Left ventricle myocardium inferior (tissue), 1 donor: ENCODE measurements at regions not wholly inside any gene's neighbourhood (a gene's known extent, or its start where the extent isn't known, plus 50 kb on each side); places are given as distances from the start of the nearest gene placed in this dataset.
A peak's percentile ranks its signal among the peaks of the same experiment; 100 is the strongest.

Source experiments
- DNase-seq: peaks from one replicate; pipeline ENCODE4 v3.0.0-alpha.2; 2020
- H3K27ac ChIP-seq: fragments of 200-600 bp; replicated peaks from 2 replicates; pipeline ENCODE4 v1.8.0; 2021
- H3K27me3 ChIP-seq: fragments of 200-600 bp; 2 replicates; pipeline ENCODE4 v1.8.0; 2021; ENCODE audit warnings: low read depth
- H3K36me3 ChIP-seq: fragments of 200-600 bp; 2 replicates; pipeline ENCODE4 v1.8.0; 2021
- H3K4me1 ChIP-seq: fragments of 200-600 bp; 2 replicates; pipeline ENCODE4 v1.8.0; 2021
- H3K4me3 ChIP-seq: fragments of 200-600 bp; 2 replicates; pipeline ENCODE4 v1.8.0; 2021; ENCODE audit warnings: mild to moderate bottlenecking, moderate library complexity
- H3K9me3 ChIP-seq: fragments of 200-600 bp; replicated peaks from 2 replicates; pipeline ENCODE4 v1.8.0; 2021
- intact Hi-C: fragments of 100-400 bp; cut with micrococcal nuclease; formaldehyde crosslinking; loops from one replicate; pipeline ENCODE4 v1.11.0; 2022
- TF ChIP-seq, protein P1 (sequence below): fragments of 200-600 bp; IDR thresholded peaks from 2 replicates; pipeline ENCODE4 v1.8.0; 2021; ENCODE audit warnings: antibody characterized with exemption, mild to moderate bottlenecking, borderline replicate concordance
- donor health status: DM: no; HTN: yes; CAD: no; lungs with severe emphysema.

DNA sequence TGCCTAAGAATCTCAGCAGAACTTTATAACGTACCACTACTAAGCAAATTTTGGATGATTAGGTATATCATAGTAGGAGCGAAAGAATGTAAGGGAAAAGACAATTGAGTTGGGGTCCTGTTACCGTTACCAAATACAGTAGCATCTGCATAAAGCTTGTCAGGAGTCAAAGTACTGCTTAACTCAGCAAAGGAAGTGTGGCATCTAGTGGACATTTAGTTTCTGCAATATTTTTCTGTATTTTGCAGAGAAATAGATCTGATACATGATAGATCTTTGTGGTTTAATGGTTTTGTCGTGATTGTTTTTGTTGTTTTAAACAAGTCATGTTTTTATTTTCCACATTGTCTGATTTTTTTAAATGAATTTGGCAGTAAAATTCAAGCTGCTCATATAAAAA lies 81.0 kb upstream of the SMARCAD1 start:
- Histone ChIP-seq H3K4me1 (no peaks in the 10 kb centered on the region), H3K27ac (no peak overlapping the region), H3K9me3 (no peaks in the 10 kb centered on the region), H3K27me3 (peaks cover 12% of the 10 kb centered on the region), H3K36me3 (no peaks in the 10 kb centered on the region), H3K4me3 (no peak overlapping the region)
- TF ChIP-seq, protein P1, sequence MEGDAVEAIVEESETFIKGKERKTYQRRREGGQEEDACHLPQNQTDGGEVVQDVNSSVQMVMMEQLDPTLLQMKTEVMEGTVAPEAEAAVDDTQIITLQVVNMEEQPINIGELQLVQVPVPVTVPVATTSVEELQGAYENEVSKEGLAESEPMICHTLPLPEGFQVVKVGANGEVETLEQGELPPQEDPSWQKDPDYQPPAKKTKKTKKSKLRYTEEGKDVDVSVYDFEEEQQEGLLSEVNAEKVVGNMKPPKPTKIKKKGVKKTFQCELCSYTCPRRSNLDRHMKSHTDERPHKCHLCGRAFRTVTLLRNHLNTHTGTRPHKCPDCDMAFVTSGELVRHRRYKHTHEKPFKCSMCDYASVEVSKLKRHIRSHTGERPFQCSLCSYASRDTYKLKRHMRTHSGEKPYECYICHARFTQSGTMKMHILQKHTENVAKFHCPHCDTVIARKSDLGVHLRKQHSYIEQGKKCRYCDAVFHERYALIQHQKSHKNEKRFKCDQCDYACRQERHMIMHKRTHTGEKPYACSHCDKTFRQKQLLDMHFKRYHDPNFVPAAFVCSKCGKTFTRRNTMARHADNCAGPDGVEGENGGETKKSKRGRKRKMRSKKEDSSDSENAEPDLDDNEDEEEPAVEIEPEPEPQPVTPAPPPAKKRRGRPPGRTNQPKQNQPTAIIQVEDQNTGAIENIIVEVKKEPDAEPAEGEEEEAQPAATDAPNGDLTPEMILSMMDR = no peak
- intact Hi-C loops = loop anchor here (5.0 kb wide), 1 partner anchor 334 kb away; no protein-coding TSS in a partner anchor
- DNase-seq = no peak

DNA sequence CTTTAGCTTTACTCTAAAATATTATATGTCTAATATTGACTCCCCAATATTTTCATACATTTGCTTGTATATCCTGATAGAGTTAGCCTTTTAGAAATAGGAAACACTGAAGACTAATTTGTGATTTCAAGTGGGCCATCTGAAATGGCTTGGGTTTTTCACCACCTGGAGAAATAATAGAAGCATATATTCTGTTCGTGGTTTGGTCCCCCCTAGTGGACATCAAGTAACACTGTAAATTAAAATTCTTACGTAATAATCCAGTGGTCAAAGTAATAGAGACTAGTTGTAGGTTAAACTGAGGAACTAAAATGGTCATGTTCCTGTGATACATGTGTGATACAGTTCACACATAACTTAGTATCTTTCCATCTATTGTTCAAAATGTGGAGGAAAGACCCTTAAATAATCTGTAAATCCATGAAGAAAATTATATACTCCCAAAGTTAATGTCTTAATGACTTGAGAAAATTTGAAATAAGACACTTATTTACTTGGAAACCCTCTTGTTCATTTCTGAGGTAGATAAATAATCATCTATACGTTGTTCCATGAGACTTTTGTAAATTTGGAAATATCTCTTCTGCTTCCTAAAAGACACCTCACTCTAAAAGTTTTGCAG lies 79.8 kb upstream of the SMARCAD1 start:
- Histone ChIP-seq H3K27ac (no peak overlapping the region), H3K27me3 (peaks cover 12% of the 10 kb centered on the region), H3K4me3 (no peak overlapping the region), H3K4me1 (no peaks in the 10 kb centered on the region), H3K9me3 (no peaks in the 10 kb centered on the region), H3K36me3 (no peaks in the 10 kb centered on the region)
- no peak for DNase-seq
- intact Hi-C loops = loop anchor here (5.0 kb wide), 1 partner anchor 336 kb away; no protein-coding TSS in a partner anchor
- TF ChIP-seq, protein P1 = peak; percentile 65

DNA sequence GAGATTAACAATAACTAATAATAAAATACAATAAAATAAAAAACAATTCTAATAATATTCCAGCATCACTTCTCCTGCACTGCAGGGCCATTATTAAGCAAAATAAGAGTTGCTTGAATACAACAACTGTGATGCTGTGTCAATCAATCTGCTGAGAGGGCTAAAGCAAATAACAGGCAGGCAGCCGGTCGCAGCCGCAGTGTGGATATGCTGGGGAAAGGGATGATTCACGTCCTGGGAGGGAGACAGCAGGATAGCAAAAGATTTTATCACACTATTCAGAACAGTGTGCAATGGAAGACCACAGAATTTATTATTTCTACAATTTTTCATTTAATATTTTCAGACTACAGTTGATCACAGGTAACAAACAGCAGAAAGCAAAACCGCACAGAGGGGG lies 76.5 kb upstream of the SMARCAD1 start:
- no peak for DNase-seq
- H3K27ac ChIP-seq = no peak overlapping the region
- H3K36me3 ChIP-seq = no peaks in the 10 kb centered on the region
- no peak overlapping the region for H3K4me3 ChIP-seq
- peaks cover 6% of the 10 kb centered on the region for H3K27me3 ChIP-seq
- intact Hi-C loops = no loop called here
- no peaks in the 10 kb centered on the region for H3K4me1 ChIP-seq
- TF ChIP-seq, protein P1 = no peak
- no peaks in the 10 kb centered on the region for H3K9me3 ChIP-seq

DNA sequence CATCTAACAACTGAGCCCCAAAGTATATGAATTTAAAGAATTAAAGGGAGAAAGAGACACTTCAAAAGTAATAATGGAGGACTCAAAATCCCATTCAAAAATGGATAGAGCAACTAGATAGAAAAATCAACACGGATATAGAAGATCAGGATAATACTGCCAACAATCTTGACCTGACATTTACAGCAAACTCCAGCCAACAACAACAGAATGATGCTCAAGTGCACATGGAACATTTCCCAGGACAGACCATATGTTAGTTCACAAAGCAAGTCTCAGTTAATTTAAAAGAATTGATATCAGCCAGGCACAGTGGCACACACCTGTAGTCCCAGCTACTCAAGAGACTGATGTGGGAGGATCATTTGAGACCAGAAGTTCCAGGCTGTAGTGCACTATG lies 72.0 kb upstream of the SMARCAD1 start:
- Histone ChIP-seq H3K4me3 (no peak overlapping the region), H3K27ac (no peak overlapping the region), H3K27me3 (peaks cover 4% of the 10 kb centered on the region), H3K4me1 (no peaks in the 10 kb centered on the region), H3K9me3 (no peaks in the 10 kb centered on the region), H3K36me3 (no peaks in the 10 kb centered on the region)
- intact Hi-C loops = no loop called here
- DNase-seq = no peak
- TF ChIP-seq, protein P1 = no peak

DNA sequence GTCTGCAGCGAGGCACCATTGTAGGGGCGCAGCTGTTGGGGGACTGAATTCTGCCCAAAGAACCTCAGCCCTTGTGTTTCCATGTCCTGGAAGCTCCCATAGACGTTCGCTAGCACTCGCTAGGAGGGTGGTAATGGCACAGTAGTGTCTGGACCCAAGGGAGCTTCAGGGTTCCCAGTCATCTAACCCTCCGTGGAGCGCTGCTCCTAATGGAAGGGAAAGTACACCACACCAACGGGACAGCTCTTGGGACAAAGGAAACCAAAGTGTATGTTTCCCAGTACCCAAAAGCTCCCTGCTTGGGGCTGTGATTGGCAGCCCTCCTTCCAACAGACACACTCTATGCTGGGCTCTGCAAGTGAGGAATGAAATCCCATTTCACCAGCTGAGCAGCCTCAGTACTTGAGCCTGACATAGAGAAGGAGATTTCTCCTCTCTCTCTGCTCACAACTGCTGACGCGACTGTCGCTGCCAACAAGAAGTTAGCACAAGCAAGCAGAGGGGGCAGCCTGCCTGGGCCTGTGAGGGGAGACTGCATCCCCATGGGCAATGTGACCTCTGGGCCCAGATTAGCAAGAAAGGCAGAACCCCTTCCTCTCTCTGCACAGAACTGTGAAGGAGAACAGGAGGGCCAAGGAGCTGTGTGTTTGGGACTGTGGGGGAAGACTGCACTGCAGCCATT lies 67.6 kb upstream of the SMARCAD1 start:
- TF ChIP-seq, protein P1 = no peak

More for the DNA sequence above, 67.6 kb upstream of the SMARCAD1 start:
- Histone ChIP-seq H3K27ac (no peak overlapping the region), H3K4me1 (no peaks in the 10 kb centered on the region), H3K9me3 (peaks cover 11% of the 10 kb centered on the region), H3K4me3 (no peak overlapping the region), H3K36me3 (no peaks in the 10 kb centered on the region), H3K27me3 (no peaks in the 10 kb centered on the region)
- DNase-seq = no peak
- intact Hi-C loops = no loop called here
